ENCODE measurements at regions not wholly inside any gene's neighbourhood (a gene's known extent, or its start where the extent isn't known, plus 50 kb on each side); places are given as distances from the start of the nearest gene placed in this dataset.

DNA sequence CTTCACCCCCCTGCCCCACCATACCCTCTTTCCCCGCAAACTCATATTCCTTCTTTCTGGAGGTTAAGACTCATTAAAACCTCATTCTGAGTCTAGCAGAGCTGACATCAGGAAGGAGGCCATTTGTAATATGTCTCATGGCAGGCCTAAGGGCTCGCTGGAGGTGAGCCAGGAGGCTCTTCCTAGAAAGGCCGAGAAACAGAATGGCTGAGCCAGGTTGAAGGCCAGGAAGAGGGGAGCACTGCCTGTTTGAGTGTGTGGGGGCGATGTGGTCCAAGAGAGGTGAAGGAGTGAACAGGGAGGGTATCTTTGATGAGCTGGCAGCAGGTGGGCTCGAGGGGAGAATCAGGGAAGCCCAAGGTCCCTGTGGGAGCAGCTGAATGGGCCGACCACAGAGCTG lies 317.3 kb downstream of the TLE3 start:
- WGBS: 77% methylated on average over 6 of the region's 6 CpGs
- no peaks in the 10 kb centered on the region for H3K9me3 ChIP-seq (ENCODE audit: control insufficient read depth in 4 of 4, low read length in 3 of 4)
- DNase-seq (ENCODE audit: low spot score): no peak
- H3K27me3 ChIP-seq (ENCODE audit: control insufficient read depth in 4 of 4, insufficient read depth in 4 of 4, low read length in 3 of 4): no peaks in the 10 kb centered on the region
- H3K27ac ChIP-seq (ENCODE audit: low read depth in 1 of 2, low read length in 2 of 2): no peak overlapping the region
- TF ChIP-seq EGR1 (IDR thresholded peaks at IDR 0.05; ENCODE audit: low read depth in 2 of 2): no peak
- TF ChIP-seq TAF1 (conservative IDR thresholded peaks at IDR 0.05): no peak
- no peak for TF ChIP-seq HNF4G (IDR thresholded peaks at IDR 0.05)
- no peak for TF ChIP-seq RXRA (IDR thresholded peaks at IDR 0.05)
- TF ChIP-seq FOXA1 (IDR thresholded peaks at IDR 0.05): no peak
- no peak for TF ChIP-seq MAX (IDR thresholded peaks at IDR 0.05)
- no peak for TF ChIP-seq RAD21 (IDR thresholded peaks at IDR 0.05)
- TF ChIP-seq, protein P1, sequence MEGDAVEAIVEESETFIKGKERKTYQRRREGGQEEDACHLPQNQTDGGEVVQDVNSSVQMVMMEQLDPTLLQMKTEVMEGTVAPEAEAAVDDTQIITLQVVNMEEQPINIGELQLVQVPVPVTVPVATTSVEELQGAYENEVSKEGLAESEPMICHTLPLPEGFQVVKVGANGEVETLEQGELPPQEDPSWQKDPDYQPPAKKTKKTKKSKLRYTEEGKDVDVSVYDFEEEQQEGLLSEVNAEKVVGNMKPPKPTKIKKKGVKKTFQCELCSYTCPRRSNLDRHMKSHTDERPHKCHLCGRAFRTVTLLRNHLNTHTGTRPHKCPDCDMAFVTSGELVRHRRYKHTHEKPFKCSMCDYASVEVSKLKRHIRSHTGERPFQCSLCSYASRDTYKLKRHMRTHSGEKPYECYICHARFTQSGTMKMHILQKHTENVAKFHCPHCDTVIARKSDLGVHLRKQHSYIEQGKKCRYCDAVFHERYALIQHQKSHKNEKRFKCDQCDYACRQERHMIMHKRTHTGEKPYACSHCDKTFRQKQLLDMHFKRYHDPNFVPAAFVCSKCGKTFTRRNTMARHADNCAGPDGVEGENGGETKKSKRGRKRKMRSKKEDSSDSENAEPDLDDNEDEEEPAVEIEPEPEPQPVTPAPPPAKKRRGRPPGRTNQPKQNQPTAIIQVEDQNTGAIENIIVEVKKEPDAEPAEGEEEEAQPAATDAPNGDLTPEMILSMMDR (IDR thresholded peaks at IDR 0.05; ENCODE audit: low read depth, low read length, missing input control): no peak
- TF ChIP-seq SP1 (IDR thresholded peaks at IDR 0.05): no peak
- TF ChIP-seq REST (IDR thresholded peaks at IDR 0.05): no peak
- TF ChIP-seq YY1 (IDR thresholded peaks at IDR 0.05): no peak
- no peak for TF ChIP-seq JUND (IDR thresholded peaks at IDR 0.05)
- TF ChIP-seq ATF3 (IDR thresholded peaks at IDR 0.05): no peak
- no peak for TF ChIP-seq GABPA (IDR thresholded peaks at IDR 0.05 in 1 of 2, conservative IDR thresholded peaks at IDR 0.05 in 1 of 2)
- no peak for TF ChIP-seq NR2F2 (IDR thresholded peaks at IDR 0.05)
- no peak for TF ChIP-seq FOXA2 (IDR thresholded peaks at IDR 0.05)
- no peak for TF ChIP-seq HNF4A (conservative IDR thresholded peaks at IDR 0.05)
- TF ChIP-seq, protein P2, sequence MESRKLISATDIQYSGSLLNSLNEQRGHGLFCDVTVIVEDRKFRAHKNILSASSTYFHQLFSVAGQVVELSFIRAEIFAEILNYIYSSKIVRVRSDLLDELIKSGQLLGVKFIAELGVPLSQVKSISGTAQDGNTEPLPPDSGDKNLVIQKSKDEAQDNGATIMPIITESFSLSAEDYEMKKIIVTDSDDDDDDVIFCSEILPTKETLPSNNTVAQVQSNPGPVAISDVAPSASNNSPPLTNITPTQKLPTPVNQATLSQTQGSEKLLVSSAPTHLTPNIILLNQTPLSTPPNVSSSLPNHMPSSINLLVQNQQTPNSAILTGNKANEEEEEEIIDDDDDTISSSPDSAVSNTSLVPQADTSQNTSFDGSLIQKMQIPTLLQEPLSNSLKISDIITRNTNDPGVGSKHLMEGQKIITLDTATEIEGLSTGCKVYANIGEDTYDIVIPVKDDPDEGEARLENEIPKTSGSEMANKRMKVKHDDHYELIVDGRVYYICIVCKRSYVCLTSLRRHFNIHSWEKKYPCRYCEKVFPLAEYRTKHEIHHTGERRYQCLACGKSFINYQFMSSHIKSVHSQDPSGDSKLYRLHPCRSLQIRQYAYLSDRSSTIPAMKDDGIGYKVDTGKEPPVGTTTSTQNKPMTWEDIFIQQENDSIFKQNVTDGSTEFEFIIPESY (IDR thresholded peaks at IDR 0.05): no peak
- H3K4me1 ChIP-seq (ENCODE audit: control insufficient read depth in 4 of 4, insufficient read depth in 4 of 4, low read length in 3 of 4): no peaks in the 10 kb centered on the region
- H3K9ac ChIP-seq (ENCODE audit: low read depth in 1 of 2, low read length in 2 of 2): no peak overlapping the region
- no peak overlapping the region for H3K4me3 ChIP-seq (ENCODE audit: low read depth in 1 of 3, low read length in 3 of 3)
- no peaks in the 10 kb centered on the region for H3K36me3 ChIP-seq (ENCODE audit: control insufficient read depth in 4 of 4, insufficient read depth in 3 of 4, low read depth in 1 of 4, low read length in 3 of 4)

All from liver (tissue), 8 donors.